GM12864 (cell line): ENCODE measurements at regions not wholly inside any gene's neighbourhood (a gene's known extent, or its start where the extent isn't known, plus 50 kb on each side); places are given as distances from the start of the nearest gene placed in this dataset.

Experiments
- DNase-seq: peaks from one replicate; pipeline ENCODE4 v3.0.0-alpha.2; 2011; ENCODE audit warnings: low read depth
- H3K4me3 ChIP-seq: 2 replicates; pipeline ENCODE4 v1.5.1; 2011; ENCODE audit warnings: mild to moderate bottlenecking, low read depth, low read length, control low read depth
- TF ChIP-seq, protein P1 (sequence below): IDR thresholded peaks from 2 replicates; pipeline ENCODE4 v1.5.1; 2011; ENCODE audit warnings: low read depth, mild to moderate bottlenecking, moderate library complexity, low read length, control low read depth, inconsistent platforms; ENCODE audit errors: missing control alignments

- TF ChIP-seq, protein P1, sequence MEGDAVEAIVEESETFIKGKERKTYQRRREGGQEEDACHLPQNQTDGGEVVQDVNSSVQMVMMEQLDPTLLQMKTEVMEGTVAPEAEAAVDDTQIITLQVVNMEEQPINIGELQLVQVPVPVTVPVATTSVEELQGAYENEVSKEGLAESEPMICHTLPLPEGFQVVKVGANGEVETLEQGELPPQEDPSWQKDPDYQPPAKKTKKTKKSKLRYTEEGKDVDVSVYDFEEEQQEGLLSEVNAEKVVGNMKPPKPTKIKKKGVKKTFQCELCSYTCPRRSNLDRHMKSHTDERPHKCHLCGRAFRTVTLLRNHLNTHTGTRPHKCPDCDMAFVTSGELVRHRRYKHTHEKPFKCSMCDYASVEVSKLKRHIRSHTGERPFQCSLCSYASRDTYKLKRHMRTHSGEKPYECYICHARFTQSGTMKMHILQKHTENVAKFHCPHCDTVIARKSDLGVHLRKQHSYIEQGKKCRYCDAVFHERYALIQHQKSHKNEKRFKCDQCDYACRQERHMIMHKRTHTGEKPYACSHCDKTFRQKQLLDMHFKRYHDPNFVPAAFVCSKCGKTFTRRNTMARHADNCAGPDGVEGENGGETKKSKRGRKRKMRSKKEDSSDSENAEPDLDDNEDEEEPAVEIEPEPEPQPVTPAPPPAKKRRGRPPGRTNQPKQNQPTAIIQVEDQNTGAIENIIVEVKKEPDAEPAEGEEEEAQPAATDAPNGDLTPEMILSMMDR: no peak
- H3K4me3 ChIP-seq: no peak overlapping the region
- no peak for DNase-seq
Measured at GRCh38 chr3:7924228-7924627, 577.4 kb upstream of the LMCD1 start.

- TF ChIP-seq, protein P1: no peak
- DNase-seq: no peak
- H3K4me3 ChIP-seq: no peak overlapping the region
Measured at GRCh38 chr3:7927015-7927414, 574.6 kb upstream of the LMCD1 start.

GRCh38 chr3:7927864-7928263, 573.8 kb upstream of the LMCD1 start:
- H3K4me3 ChIP-seq: no peak overlapping the region
- no peak for DNase-seq
- TF ChIP-seq, protein P1: no peak

DNA sequence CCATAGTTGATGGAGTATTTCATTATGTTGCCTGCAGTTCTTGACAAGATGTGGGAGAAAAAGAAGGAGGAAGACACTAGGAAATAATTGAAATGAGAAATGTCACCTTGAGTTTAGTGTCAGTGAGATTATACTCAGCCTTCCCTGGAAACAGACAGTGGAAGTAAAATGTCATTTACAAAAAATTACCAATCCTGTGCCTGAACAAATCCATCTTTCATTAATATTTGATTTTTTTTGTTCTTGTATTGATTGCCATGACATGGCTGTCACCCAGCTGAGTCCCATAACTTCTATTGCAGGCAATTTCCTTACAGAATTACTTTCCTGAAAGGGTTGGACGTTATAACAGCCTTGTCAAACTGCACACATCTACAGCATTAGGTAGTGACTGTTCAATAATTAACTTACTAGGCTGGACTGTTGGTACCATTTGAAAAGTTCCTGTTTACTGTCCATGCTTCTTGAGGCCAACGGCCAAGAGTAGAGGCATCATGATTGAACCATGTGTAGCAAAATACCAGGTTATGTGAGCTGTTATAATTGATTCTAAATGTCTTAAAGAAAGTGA, 572.2 kb upstream of the LMCD1 start:
- DNase-seq: no peak
- TF ChIP-seq, protein P1: no peak
- no peak overlapping the region for H3K4me3 ChIP-seq

DNA sequence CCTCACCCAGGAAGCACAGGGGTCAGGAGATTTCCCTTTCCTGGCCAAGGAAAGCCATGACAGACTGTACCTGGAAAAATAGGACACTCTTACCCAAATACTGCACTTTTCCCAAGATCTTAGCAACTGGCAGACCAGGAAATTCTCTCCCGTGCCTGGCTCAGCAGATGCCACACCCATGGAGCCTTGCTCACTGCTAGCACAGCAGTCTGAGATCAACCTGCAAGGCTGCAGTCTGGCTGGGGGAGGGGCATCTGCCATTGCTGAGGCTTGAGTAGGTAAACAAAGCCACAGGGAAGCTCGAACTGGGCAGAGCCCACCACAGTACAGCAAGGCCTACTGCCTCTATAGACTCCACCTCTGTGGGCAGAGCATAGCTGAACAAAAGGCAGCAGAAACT, 567.3 kb upstream of the LMCD1 start:
- TF ChIP-seq, protein P1: no peak
- no peak overlapping the region for H3K4me3 ChIP-seq
- DNase-seq: no peak

GRCh38 chr3:7947930-7948329, 553.7 kb upstream of the LMCD1 start:
- DNase-seq: no peak
- H3K4me3 ChIP-seq: no peak overlapping the region
- TF ChIP-seq, protein P1: no peak

DNA sequence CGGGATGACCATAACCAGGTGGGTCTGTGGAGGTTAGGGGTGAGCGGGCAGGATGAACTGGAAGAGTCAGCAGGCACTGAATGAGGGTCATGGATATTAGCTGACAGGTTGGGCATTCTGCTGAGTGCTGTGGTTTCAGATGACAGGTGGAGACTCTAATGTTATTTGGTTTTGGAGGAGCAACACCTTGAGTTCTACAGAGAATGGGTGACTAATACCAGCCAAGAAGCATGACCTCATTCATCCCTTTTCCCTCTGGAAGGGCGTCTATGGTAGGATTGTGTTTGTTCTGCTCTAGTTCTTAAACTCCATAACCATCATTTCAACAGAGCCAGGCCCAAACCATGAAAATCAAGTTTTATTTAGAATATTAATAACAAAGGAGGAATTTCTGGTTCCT, 550.7 kb upstream of the LMCD1 start:
- DNase-seq: no peak
- H3K4me3 ChIP-seq: no peak overlapping the region
- TF ChIP-seq, protein P1: no peak
